ENCODE measurements at regions not wholly inside any gene's neighbourhood (a gene's known extent, or its start where the extent isn't known, plus 50 kb on each side); places are given as distances from the start of the nearest gene placed in this dataset.

- TF ChIP-seq EZH2phosphoT487 (IDR thresholded peaks at IDR 0.05; ENCODE audit: unreplicated experiment) (no peak), POLR2AphosphoS5 (IDR thresholded peaks at IDR 0.05; ENCODE audit: low read depth) (no peak), STAT1 (IDR thresholded peaks at IDR 0.05; ENCODE audit: unreplicated experiment) (no peak), EZH2 (IDR thresholded peaks at IDR 0.05; ENCODE audit: low read depth, unreplicated experiment) (no peak), CREB1 (CRISPR knock-in tag; IDR thresholded peaks at IDR 0.05; ENCODE audit: low read depth) (no peak), ZNF114 (CRISPR knock-in tag; IDR thresholded peaks at IDR 0.05) (no peak), JUNB (IDR thresholded peaks at IDR 0.05; ENCODE audit: unreplicated experiment) (no peak)
- TF ChIP-seq, protein P1, sequence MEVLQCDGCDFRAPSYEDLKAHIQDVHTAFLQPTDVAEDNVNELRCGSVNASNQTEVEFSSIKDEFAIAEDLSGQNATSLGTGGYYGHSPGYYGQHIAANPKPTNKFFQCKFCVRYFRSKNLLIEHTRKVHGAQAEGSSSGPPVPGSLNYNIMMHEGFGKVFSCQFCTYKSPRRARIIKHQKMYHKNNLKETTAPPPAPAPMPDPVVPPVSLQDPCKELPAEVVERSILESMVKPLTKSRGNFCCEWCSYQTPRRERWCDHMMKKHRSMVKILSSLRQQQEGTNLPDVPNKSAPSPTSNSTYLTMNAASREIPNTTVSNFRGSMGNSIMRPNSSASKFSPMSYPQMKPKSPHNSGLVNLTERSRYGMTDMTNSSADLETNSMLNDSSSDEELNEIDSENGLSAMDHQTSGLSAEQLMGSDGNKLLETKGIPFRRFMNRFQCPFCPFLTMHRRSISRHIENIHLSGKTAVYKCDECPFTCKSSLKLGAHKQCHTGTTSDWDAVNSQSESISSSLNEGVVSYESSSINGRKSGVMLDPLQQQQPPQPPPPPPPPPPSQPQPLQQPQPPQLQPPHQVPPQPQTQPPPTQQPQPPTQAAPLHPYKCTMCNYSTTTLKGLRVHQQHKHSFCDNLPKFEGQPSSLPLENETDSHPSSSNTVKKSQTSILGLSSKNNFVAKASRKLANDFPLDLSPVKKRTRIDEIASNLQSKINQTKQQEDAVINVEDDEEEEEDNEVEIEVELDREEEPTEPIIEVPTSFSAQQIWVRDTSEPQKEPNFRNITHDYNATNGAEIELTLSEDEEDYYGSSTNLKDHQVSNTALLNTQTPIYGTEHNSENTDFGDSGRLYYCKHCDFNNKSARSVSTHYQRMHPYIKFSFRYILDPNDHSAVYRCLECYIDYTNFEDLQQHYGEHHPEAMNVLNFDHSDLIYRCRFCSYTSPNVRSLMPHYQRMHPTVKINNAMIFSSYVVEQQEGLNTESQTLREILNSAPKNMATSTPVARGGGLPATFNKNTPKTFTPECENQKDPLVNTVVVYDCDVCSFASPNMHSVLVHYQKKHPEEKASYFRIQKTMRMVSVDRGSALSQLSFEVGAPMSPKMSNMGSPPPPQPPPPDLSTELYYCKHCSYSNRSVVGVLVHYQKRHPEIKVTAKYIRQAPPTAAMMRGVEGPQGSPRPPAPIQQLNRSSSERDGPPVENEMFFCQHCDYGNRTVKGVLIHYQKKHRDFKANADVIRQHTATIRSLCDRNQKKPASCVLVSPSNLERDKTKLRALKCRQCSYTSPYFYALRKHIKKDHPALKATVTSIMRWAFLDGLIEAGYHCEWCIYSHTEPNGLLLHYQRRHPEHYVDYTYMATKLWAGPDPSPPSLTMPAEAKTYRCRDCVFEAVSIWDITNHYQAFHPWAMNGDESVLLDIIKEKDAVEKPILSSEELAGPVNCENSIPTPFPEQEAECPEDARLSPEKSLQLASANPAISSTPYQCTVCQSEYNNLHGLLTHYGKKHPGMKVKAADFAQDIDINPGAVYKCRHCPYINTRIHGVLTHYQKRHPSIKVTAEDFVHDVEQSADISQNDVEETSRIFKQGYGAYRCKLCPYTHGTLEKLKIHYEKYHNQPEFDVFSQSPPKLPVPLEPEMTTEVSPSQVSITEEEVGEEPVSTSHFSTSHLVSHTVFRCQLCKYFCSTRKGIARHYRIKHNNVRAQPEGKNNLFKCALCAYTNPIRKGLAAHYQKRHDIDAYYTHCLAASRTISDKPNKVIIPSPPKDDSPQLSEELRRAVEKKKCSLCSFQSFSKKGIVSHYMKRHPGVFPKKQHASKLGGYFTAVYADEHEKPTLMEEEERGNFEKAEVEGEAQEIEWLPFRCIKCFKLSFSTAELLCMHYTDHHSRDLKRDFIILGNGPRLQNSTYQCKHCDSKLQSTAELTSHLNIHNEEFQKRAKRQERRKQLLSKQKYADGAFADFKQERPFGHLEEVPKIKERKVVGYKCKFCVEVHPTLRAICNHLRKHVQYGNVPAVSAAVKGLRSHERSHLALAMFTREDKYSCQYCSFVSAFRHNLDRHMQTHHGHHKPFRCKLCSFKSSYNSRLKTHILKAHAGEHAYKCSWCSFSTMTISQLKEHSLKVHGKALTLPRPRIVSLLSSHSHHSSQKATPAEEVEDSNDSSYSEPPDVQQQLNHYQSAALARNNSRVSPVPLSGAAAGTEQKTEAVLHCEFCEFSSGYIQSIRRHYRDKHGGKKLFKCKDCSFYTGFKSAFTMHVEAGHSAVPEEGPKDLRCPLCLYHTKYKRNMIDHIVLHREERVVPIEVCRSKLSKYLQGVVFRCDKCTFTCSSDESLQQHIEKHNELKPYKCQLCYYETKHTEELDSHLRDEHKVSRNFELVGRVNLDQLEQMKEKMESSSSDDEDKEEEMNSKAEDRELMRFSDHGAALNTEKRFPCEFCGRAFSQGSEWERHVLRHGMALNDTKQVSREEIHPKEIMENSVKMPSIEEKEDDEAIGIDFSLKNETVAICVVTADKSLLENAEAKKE (CRISPR knock-in tag; IDR thresholded peaks at IDR 0.05) = no peak
Measured at GRCh38 chr6:105537981-105538578, 135.2 kb upstream of the PREP start (continued).

GRCh38 chr6:105536961-105537360, 134.1 kb upstream of the PREP start:
- Histone ChIP-seq H3K4me1 (ENCODE audit: insufficient read depth) (no peaks in the 10 kb centered on the region), H3K27me3 (ENCODE audit: insufficient read depth) (no peaks in the 10 kb centered on the region), H4K20me1 (replicated peaks; ENCODE audit: insufficient read depth) (no peaks in the 10 kb centered on the region), H3K4me2 (no peak overlapping the region), H3K9me2 (ENCODE audit: insufficient read depth) (no peaks in the 10 kb centered on the region), H3K27ac (ENCODE audit: low read depth) (no peak overlapping the region), H3K4me3 (no peak overlapping the region), H2AFZ (no peak overlapping the region), H3K79me2 (replicated peaks; ENCODE audit: insufficient read depth) (no peaks in the 10 kb centered on the region), H3F3A (replicated peaks; ENCODE audit: low read depth) (no peaks in the 10 kb centered on the region), H3K36me3 (ENCODE audit: insufficient read depth) (no peaks in the 10 kb centered on the region)
- H3K4me3 Mint-ChIP-seq = no peak overlapping the region
- H3K9me3 Mint-ChIP-seq = no peaks in the 10 kb centered on the region
- no peak for DNase-seq (ENCODE audit: low spot score)
- no peaks in the 10 kb centered on the region for H3K27me3 Mint-ChIP-seq (ENCODE audit: insufficient read depth, low read depth, poor library complexity)
- no peak overlapping the region for H3K27ac Mint-ChIP-seq
- no peak for ATAC-seq
- no peaks in the 10 kb centered on the region for H3K4me1 Mint-ChIP-seq
- no peaks in the 10 kb centered on the region for H3K36me3 Mint-ChIP-seq (ENCODE audit: low read depth)
- TF ChIP-seq, protein P2, sequence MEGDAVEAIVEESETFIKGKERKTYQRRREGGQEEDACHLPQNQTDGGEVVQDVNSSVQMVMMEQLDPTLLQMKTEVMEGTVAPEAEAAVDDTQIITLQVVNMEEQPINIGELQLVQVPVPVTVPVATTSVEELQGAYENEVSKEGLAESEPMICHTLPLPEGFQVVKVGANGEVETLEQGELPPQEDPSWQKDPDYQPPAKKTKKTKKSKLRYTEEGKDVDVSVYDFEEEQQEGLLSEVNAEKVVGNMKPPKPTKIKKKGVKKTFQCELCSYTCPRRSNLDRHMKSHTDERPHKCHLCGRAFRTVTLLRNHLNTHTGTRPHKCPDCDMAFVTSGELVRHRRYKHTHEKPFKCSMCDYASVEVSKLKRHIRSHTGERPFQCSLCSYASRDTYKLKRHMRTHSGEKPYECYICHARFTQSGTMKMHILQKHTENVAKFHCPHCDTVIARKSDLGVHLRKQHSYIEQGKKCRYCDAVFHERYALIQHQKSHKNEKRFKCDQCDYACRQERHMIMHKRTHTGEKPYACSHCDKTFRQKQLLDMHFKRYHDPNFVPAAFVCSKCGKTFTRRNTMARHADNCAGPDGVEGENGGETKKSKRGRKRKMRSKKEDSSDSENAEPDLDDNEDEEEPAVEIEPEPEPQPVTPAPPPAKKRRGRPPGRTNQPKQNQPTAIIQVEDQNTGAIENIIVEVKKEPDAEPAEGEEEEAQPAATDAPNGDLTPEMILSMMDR (conservative IDR thresholded peaks at IDR 0.05; ENCODE audit: low read depth in 2 of 2) = no peak
- no peak for TF ChIP-seq ZNF114 (CRISPR knock-in tag; IDR thresholded peaks at IDR 0.05)
- no peak for TF ChIP-seq NANOG (IDR thresholded peaks at IDR 0.05; ENCODE audit: borderline replicate concordance)
- no peak for TF ChIP-seq CREB1 (CRISPR knock-in tag; IDR thresholded peaks at IDR 0.05; ENCODE audit: low read depth)
- no peak for TF ChIP-seq EZH2 (IDR thresholded peaks at IDR 0.05; ENCODE audit: low read depth, unreplicated experiment)
- no peak for TF ChIP-seq JUNB (IDR thresholded peaks at IDR 0.05; ENCODE audit: unreplicated experiment)
- no peak for TF ChIP-seq ETS1 (IDR thresholded peaks at IDR 0.05)
- TF ChIP-seq EZH2phosphoT487 (IDR thresholded peaks at IDR 0.05; ENCODE audit: unreplicated experiment) = no peak
- TF ChIP-seq STAT1 (IDR thresholded peaks at IDR 0.05; ENCODE audit: unreplicated experiment) = no peak
- TF ChIP-seq POLR2AphosphoS5 (IDR thresholded peaks at IDR 0.05; ENCODE audit: low read depth) = no peak
